Stimulated activated CD4-positive, alpha-beta T cell treated with anti-CD3 and anti-CD28 coated beads, Interleukin-12 subunit alpha, Interleukin-12 subunit beta, amount 100 ng/mL, for 4 hours (primary cell): ENCODE measurements at regions not wholly inside any gene's neighbourhood (a gene's known extent, or its start where the extent isn't known, plus 50 kb on each side); places are given as distances from the start of the nearest gene placed in this dataset.
"Not testable (repeated sequence)": the region's sequence is repeated elsewhere in the genome, so short reads cannot be mapped to it uniquely, and the experiment has no call there.

Experiments
- DNase-seq: peaks from one replicate; pipeline ENCODE4 v3.0.0-alpha.2; 2020

DNA sequence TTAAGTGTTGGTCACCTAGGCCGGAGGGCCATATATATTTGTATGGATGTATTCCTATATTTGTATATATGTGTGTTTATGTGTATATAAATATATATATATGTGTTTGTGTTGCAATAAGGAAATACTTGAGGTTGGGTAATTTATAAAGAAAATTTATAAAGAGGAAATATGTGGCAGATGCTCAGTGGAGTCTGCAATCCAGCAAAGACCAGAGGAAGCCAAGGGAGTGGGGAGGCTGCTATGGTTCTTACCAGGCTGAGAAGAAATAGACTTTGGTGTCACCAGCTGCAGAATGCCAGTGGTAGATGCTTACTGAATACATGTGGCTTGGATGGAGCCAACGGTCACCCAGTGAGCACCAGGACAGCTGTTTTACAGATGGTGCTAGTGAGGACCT, 97.4 kb upstream of the ELOVL5 start:
- DNase-seq: no peak

GRCh38 chr6:53441761-53442160, 93.0 kb upstream of the ELOVL5 start:
- DNase-seq: no peak

GRCh38 chr6:53441035-53441493, 92.3 kb upstream of the ELOVL5 start:
- DNase-seq: no peak

DNA sequence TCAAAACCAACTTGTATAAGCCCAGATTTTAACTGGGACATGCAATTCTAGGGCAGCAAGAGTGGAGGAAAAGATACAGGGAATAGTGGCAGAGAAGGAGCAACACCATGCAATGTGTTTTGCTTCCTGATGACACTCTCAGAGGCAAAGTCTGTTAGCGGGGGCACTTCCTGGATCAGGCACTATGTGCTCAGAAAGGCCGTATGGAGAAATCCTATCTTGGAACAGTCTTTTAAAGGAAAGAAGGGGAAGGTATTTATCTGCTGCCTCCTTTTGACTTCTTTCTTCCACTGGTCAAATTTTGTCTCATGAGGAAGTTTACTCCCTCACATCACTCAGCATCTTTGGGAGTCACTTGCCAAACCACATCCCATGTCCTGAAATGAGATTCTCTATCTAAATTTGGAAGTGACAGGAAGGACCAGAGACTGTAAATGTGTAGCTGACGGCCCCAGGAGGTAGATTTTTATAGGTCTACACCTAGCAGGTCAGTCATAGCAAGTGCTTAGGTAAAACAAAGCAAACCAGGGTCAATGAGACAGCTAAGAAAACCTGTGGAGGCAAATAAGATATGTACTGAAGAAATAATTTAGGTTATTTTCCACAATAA, 91.7 kb upstream of the ELOVL5 start:
- no peak for DNase-seq

GRCh38 chr6:53439556-53439955, 90.8 kb upstream of the ELOVL5 start:
- DNase-seq: no peak

DNA sequence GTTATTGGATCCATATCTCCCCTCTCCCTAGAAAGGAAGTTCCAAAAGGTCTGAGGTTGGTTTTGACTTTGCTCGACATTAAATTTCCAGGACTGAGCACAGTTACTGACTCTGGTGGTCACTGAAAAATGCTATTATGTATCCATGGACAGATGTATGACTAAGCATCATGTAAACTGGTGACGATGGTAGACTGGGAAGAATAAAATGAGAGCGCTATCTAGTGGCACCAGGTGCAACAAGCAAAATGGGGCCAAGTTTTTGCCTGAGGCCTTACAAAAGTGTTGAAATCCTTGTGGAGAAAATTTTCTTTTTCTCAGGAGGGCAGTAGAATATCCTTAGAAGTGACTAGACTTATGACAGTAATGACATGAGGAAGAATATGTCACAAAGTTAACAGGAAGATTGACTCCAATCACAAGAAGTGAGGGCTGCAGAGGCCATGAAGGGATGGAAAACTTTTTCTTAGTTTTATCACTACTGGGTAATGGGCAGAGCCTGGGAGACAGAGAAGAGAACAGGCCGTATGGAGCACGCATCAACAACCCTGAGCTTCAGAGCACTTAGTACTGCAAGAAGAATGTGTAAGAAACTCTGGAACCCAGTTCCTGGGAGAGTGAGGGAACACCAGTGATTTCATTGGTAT, 88.9 kb upstream of the ELOVL5 start:
- no peak for DNase-seq

DNA sequence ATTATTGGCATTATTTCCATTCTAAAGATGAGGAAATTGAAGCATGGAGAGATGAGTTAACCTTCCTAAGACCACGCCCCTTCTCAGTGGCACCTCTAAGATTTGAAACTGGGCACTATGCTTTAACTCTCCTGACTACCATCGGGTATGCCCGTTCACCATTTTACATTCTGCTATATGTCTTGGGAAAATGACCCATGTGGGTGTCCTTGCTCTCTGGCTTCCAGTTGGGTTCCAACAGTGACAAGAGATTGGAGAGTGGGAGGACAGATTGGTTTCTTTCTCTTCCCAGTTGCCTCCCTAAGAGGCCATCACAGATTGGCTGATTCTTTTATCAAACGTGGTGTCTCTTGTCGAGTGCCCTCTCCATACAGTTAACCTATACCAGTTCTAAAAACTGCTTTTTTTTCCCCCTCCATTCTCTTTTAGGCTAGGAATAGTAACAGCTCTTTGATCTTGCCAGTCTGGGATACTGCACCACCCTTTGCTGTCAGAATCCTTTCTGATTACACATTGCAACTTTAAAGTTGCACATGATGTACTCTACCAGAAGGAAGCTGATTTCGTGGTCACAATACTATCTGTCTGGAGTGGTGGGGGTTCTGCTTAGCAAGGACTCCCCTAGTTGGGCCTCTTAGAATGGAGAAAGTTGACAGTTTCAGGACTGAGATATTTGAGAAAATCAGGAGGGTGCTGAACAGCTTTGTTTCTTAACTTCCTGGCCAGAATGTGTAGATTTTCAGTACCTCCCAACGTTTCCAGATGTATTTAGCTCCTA, 88.0 kb upstream of the ELOVL5 start:
- no peak for DNase-seq

DNA sequence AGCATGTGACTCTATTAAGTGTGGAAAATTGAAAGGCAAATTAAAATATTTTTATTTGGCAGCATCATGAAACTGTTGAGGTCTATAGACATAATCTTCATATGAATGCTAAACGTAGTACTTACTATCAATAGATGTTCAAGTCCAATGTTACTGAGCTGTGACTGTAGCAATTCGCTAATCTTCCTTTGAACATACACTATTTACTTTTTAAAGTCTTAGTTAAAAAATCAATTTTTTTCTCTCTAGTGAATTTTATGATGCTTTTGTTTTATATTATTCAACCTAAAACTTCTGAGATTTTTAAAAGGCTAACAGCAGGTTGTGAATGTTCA, 85.2 kb upstream of the ELOVL5 start:
- DNase-seq: no peak

DNA sequence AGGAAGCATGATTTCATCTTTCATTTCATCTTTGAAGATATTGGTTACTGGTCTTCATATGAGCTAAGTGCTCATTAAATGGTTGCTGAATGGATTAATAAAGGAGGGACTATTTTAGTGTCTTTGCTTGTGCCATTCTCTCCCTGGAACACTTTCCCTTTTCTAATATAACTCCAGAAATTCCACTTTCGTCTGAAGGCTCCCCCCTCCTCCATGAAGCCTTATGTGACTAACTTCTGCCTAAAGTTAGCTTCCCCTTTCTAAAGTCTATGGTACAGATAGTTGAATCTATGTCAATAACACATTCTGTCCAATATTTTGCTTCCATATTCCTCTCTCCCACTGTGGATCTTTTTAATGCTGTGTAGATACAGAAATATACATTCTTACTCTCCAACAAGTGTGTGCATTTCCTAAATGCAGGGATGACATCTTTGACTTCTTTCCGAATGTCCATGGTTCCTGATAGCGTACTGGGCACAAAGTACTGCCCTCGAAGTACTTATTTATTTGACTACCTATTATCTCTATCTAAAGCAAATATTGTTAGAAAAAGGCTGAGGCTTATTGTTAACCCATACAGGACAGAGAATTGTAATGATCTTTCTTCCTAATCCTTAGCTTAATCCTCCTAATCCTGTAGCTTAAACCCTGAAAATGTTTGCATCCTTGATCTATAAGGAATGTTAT, 84.7 kb upstream of the ELOVL5 start:
- no peak for DNase-seq

DNA sequence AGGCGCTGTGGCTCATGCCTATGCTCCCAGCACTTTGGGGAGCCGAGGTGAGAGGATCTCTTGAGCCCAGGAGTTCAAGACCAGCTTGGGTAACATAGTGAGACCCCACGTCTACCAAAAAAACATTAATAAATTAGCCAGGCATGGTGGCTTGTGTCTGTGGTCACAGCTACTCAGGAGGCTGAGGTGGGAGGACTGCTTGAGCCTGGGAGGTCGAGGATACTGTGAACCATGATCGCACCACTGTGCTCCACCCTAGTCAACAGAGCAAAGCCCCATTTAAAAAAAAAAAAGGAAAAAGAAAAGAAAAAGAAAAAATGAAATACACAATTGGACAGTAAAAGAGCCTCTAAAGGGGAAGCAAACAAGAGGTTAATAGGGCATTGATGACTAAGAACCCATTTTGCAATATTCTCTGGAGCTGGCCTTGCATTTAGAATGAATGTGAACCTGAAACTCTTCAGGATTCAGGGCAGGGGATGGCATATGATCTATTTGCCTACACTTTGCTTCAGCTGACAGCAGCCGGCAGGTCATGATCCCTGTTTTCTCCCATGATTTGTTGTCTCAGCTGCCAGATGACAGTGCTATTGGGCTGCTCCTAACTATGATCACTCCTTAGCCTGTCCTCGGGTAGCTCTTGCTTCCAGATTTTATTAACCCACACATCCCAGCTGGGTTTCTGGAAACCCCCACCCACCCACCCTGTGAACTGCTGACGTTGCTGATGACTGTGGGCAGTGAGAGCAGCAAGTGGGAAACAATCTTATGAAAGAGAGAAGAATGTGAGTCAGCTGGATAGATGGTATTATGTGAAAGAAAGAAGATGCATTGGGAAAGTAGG, 83.8 kb upstream of the ELOVL5 start:
- DNase-seq: no peak

GRCh38 chr6:53431704-53432103, 83.0 kb upstream of the ELOVL5 start:
- no peak for DNase-seq

DNA sequence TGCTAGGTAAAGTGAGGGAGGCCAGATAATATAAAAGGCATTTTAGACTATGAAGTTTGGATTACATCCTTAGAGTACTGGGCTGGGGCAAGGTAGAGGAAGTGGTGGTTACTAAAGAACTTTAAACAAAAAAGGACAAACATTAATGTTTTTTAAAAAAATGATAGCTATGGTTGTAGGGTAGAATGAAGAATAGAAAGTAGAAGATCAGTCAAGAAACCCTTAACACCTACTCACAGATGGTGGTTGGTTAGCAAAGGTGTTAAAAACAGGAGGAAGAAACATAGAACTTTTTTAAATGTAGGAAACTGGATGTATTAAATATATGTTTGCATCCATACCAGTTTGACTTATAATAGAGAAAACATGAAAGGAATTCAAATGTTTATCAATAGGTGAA, 80.7 kb upstream of the ELOVL5 start:
- no peak for DNase-seq

- DNase-seq: no peak
Measured at GRCh38 chr6:53428886-53429285, 80.1 kb upstream of the ELOVL5 start.

- no peak for DNase-seq
Measured at GRCh38 chr6:53426667-53427270, 78.0 kb upstream of the ELOVL5 start.

- DNase-seq: no peak
Measured at GRCh38 chr6:53426117-53426516, 77.4 kb upstream of the ELOVL5 start.

- no peak for DNase-seq
Measured at GRCh38 chr6:53424976-53425718, 76.4 kb upstream of the ELOVL5 start.

DNA sequence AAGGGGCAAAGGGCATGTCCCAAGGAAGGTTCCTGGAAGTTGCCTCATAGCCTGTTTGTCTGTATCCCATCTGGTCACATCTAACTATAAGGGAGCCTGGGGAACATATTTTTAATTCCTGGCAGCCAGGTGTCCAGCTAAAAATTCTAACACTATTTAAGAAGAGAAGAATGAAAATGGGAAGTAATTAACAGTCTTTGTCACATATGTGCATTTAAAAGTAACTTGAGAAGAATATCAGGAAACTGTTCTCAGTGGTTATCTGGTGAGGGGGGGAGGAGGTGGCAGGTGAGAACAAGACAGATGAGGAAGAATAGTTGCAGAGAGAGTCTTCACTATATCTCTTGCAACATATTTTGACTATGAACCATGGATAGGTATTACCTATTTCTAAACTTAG, 75.5 kb upstream of the ELOVL5 start:
- DNase-seq: no peak

GRCh38 chr6:53423560-53423959, 74.8 kb upstream of the ELOVL5 start:
- DNase-seq: not testable (repeated sequence)

- no peak for DNase-seq
Measured at GRCh38 chr6:53419026-53419425, 70.3 kb upstream of the ELOVL5 start.

DNA sequence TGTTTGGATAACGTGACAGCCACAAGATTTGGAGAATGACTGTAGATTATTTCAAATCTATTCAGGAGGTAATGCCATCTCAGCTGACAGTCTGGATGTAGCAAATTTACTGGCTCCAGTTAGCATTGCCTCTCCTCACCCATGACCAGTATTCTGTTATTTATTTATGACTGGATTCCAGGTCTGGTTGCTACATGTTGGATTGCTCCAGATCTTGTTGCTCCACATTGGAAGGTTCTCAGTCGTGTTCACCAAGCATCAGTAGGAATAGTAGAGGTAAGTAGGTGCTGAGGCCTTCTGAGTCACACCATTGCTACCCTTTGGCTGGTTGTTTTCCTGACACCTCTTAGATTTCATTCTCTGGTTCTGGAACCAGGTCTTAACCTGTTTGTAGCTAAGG, 69.5 kb upstream of the ELOVL5 start:
- no peak for DNase-seq

- DNase-seq: no peak
Measured at GRCh38 chr6:53417141-53417540, 68.4 kb upstream of the ELOVL5 start.

DNA sequence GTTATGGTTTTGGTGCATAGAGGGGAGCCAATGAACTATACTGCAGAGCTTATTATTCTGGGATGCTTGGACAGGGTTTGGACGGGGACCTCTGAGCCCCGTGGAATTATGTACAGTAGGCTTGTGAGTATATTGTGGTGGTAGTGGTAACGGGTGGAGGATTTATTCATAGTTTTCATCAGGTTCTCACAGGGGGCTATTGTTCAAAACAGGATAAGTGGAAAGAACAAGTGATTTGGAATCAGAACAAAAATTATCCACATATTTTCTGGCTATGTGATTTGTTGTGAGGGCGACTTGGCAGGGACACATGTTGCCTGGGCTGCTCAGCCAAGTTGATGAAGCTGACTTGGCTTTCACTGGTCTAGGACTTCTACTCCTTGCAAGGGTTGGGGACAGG, 64.6 kb upstream of the ELOVL5 start:
- DNase-seq: no peak
